ENCODE measurements at regions not wholly inside any gene's neighbourhood (a gene's known extent, or its start where the extent isn't known, plus 50 kb on each side); places are given as distances from the start of the nearest gene placed in this dataset.

DNA sequence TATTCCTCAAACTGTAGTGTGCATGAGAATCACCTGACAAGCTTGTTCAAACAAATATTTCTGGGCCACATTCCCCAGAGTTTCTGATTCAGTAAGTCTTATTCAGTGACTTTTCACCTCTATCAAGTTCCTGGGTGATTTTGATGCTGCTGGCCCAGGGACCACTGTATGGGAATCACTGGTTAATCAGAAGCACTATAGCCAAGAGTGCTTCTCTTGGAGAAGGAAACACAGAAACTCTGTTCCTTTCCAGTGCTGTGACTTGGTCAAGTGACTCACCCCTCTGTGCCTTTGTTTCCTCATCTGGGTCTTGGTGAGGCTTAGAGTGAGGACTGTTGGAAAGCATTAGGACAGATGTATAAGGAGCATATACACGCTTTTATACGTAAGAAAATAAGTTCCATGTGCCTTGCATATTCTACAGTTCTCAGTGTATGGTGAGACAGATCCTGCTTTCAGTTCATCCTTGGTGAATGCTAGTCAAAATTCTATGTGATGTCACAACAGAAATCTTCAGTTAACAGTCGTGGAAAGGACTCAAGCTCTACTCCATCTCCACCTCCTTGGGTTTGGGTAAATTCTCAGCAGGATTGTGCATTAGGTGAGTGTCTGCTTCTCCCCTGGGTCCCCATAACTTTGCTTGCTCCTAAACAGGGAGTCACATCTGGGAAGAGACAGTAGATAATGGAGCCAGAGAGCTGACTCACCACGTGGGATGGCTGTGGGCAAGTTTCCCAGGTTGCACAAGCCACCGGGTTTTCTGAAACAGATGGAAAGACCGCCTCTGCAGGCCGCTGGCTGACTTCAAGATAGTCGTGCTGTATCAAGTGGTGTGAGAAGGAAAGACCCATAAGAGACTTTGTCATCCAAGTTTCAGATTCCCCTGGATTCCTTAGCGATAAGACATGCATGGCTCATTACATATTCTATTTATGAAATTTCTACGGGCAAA, 117.0 kb downstream of the NXNL2 start:
- DNase-seq, result no peak
- H3K36me3 Mint-ChIP-seq (ENCODE audit: low read depth), result no peaks in the 10 kb centered on the region
- H3K27me3 Mint-ChIP-seq, result peaks cover 6% of the 10 kb centered on the region
- intact Hi-C loops (cut with micrococcal nuclease), result no loop called here
- TF ChIP-seq, protein P1, sequence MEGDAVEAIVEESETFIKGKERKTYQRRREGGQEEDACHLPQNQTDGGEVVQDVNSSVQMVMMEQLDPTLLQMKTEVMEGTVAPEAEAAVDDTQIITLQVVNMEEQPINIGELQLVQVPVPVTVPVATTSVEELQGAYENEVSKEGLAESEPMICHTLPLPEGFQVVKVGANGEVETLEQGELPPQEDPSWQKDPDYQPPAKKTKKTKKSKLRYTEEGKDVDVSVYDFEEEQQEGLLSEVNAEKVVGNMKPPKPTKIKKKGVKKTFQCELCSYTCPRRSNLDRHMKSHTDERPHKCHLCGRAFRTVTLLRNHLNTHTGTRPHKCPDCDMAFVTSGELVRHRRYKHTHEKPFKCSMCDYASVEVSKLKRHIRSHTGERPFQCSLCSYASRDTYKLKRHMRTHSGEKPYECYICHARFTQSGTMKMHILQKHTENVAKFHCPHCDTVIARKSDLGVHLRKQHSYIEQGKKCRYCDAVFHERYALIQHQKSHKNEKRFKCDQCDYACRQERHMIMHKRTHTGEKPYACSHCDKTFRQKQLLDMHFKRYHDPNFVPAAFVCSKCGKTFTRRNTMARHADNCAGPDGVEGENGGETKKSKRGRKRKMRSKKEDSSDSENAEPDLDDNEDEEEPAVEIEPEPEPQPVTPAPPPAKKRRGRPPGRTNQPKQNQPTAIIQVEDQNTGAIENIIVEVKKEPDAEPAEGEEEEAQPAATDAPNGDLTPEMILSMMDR (IDR thresholded peaks at IDR 0.05), result no peak
- ChIA-PET POLR2A (no interaction called here), CTCF (no interaction called here)
- no peaks in the 10 kb centered on the region for H3K4me1 Mint-ChIP-seq (ENCODE audit: low read depth)
- no peak for ATAC-seq
- no peaks in the 10 kb centered on the region for H3K9me3 Mint-ChIP-seq
- no peak overlapping the region for H3K4me3 Mint-ChIP-seq
- no peak overlapping the region for H3K27ac Mint-ChIP-seq

GRCh38 chr9:88652876-88653275, 117.9 kb downstream of the NXNL2 start:
- ChIA-PET POLR2A (no interaction called here), CTCF (no interaction called here)
- H3K27ac Mint-ChIP-seq, result no peak overlapping the region
- no peaks in the 10 kb centered on the region for H3K36me3 Mint-ChIP-seq (ENCODE audit: low read depth)
- no peak overlapping the region for H3K4me3 Mint-ChIP-seq
- DNase-seq (no peak), ATAC-seq (no peak)
- H3K4me1 Mint-ChIP-seq (ENCODE audit: low read depth), result no peaks in the 10 kb centered on the region
- intact Hi-C loops (cut with micrococcal nuclease), result no loop called here
- TF ChIP-seq, protein P1 (IDR thresholded peaks at IDR 0.05), result no peak
- no peaks in the 10 kb centered on the region for H3K9me3 Mint-ChIP-seq
- H3K27me3 Mint-ChIP-seq, result peaks cover 4% of the 10 kb centered on the region

- ChIA-PET POLR2A (no interaction called here), CTCF (no interaction called here)
- ATAC-seq (no peak), DNase-seq (no peak)
- intact Hi-C loops (cut with micrococcal nuclease), result no loop called here
- TF ChIP-seq, protein P1 (IDR thresholded peaks at IDR 0.05), result no peak
- H3K9me3 Mint-ChIP-seq, result no peaks in the 10 kb centered on the region
- H3K27me3 Mint-ChIP-seq, result peaks cover 4% of the 10 kb centered on the region
- no peaks in the 10 kb centered on the region for H3K4me1 Mint-ChIP-seq (ENCODE audit: low read depth)
- H3K27ac Mint-ChIP-seq, result no peak overlapping the region
- H3K4me3 Mint-ChIP-seq, result no peak overlapping the region
- no peaks in the 10 kb centered on the region for H3K36me3 Mint-ChIP-seq (ENCODE audit: low read depth)
Observed at GRCh38 chr9:88653406-88653805, 118.4 kb downstream of the NXNL2 start.

DNA sequence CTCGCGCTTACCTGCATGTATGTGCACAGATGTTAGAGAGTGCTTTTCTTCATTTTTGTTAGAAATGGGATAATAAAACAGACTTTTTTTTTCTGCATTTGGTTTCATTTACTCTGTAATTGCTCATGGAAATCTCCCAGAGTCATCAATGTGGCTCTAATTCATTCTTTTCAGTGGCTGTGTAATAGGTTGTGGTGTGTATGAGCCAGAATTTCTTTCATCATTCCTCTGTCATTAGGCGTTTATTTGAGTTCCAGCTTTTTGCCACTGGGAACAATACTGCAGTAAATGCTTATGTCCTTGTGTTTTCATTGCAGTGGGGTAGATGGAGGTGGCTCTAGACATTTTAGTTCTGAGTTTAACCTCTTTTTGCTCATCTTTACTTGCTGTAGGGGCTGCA, 118.9 kb downstream of the NXNL2 start:
- ChIA-PET POLR2A (interaction anchor here (0.6 kb wide), 1 partner anchor 67 kb away, joined by 4 read pairs; no protein-coding TSS in a partner anchor), CTCF (no interaction called here)
- Mint-ChIP-seq H3K27me3 (peaks cover 4% of the 10 kb centered on the region), H3K36me3 (ENCODE audit: low read depth) (no peaks in the 10 kb centered on the region), H3K9me3 (no peaks in the 10 kb centered on the region), H3K4me3 (no peak overlapping the region), H3K4me1 (ENCODE audit: low read depth) (no peaks in the 10 kb centered on the region), H3K27ac (no peak overlapping the region)
- intact Hi-C loops (cut with micrococcal nuclease), result no loop called here
- no peak for DNase-seq
- no peak for ATAC-seq
- TF ChIP-seq, protein P1 (IDR thresholded peaks at IDR 0.05), result no peak

- no peak overlapping the region for H3K4me3 Mint-ChIP-seq
- ChIA-PET POLR2A (no interaction called here), CTCF (no interaction called here)
- no peaks in the 10 kb centered on the region for H3K4me1 Mint-ChIP-seq (ENCODE audit: low read depth)
- DNase-seq, result no peak
- intact Hi-C loops (cut with micrococcal nuclease), result no loop called here
- H3K9me3 Mint-ChIP-seq, result no peaks in the 10 kb centered on the region
- no peaks in the 10 kb centered on the region for H3K36me3 Mint-ChIP-seq (ENCODE audit: low read depth)
- ATAC-seq, result no peak
- TF ChIP-seq, protein P1 (IDR thresholded peaks at IDR 0.05), result no peak
- no peak overlapping the region for H3K27ac Mint-ChIP-seq
- peaks cover 3% of the 10 kb centered on the region for H3K27me3 Mint-ChIP-seq
Observed at GRCh38 chr9:88657893-88658292, 122.9 kb downstream of the NXNL2 start.

Data from activated CD8-positive, alpha-beta T cell treated with anti-CD3 and anti-CD28 coated beads for 36 hours (primary cell).